ENCODE measurements at regions not wholly inside any gene's neighbourhood (a gene's known extent, or its start where the extent isn't known, plus 50 kb on each side); places are given as distances from the start of the nearest gene placed in this dataset.

DNA sequence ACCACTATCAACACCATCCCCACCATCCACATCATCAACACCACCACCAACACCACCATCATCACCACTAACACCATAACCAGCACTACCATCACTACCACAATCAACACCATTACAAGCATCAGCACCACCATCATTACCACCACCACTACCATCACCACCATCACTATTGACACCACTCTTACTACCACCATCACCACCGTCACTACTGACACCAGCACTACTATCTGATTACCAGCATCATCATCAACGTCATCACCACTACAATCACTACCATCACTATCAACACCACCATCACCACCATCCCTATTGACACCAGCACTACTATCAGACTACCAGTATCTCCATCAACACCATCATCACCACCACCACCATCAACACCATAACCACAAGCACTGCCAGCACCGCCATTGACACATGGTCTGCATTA, 106.1 kb upstream of the RUNX3 start:
- no peak for DNase-seq (ENCODE audit: low read depth, low spot score)

DNA sequence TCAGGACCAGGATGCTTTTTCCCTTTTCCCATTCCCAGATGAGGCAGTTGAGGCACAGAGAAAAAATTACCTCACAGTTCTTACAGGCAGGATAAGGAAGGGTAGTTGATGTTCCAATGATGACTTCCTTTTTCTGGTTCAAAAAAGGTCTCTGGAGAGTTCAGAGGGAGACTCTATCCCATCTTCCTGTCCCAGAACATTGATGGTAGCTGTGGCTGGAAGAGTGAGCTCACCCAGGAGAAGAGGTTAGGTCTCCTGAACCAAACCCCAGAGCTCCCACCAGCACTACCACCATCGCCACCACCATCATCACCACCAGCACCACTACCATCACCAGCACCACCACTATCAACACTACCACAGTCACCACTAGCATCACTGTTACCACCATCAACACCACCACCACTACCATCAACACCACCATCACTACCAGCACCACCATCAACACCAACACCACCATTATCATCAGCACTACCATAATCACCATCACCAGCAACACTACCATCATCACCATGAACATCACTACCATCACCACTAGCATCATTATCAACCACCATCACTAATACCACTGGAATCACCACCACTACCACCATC, 105.5 kb upstream of the RUNX3 start:
- no peak for DNase-seq (ENCODE audit: low read depth, low spot score)

DNA sequence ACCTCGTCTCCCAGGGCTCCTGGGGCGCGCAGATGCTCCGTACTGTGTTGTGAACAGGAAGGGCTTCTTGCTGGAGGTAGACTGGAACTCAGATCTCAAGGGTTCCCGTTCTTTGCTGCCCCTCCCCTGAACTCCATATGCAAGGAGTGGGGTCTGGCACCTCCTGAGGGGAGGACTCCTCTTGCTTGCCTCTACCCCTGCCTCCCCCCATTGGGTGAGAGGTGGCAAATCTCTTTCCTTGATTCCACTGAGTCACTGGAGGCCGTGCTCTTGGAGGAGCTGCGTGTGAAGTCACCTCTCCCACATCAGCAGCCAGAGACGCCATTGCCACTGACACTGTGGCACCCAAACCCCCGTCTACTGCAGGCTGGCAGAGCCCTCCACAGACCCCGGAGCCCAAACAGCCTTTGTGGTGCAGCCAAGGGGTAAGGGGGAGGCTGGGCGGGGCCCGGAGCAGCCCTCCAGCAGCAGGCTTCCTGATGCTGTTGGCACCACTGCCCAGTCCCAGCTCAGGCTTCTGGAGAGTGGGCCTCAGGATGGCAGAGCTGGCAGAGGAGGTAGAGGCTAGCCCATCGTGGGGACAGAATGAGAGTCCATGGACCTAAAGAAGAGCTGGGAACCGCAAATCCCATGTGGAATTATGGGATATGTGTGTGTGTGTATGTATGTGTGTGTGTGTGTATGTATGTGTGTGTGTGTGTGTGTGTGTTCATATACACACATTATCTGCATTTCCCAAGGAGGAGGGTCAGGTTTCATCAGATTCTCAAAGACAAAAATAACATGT, 104.9 kb upstream of the RUNX3 start:
- DNase-seq (ENCODE audit: low read depth, low spot score) = no peak

DNA sequence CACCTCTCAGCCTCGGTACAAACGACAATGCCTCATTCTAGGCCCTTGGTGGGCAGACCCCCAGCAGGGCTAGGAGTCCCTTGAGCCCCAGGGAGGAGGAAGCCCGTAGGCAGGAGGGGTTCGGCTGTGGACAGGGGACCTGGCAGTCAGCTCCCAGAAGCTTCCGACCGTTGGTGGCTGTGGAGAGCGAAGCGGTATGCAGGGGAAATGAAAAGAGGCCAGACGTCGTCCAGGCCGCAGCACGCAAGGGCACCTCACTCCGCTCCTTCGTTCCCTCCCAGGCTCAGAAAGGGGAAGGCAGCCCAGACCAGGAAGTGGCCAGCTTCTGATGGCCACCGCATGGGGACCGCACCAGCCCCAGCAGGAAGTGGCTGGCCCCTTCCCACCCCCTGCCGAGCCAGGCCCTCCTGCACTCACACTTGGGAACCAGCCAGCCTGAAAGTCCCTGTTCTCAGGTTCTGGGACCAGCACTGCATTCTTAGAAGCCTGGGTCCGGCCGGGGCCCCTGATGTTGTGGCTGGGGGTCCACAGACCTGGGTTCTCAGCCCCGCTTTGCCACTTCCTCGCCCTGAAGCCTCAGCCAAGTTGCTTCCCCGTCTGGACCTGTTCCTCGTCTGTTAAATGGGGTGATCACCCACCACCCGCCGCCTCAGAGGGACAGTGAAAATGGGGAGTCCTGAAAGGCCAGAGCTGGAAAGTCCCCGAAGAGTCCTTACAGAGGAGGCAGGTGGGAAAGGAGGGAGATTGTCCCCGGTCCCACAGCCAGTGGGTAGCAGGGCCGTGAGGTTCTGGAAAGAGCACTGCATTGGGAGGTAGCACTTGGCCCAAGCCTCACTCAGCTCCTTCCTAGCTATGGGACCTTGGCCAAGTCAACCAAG, 104.0 kb upstream of the RUNX3 start:
- no peak for DNase-seq (ENCODE audit: low read depth, low spot score)

DNA sequence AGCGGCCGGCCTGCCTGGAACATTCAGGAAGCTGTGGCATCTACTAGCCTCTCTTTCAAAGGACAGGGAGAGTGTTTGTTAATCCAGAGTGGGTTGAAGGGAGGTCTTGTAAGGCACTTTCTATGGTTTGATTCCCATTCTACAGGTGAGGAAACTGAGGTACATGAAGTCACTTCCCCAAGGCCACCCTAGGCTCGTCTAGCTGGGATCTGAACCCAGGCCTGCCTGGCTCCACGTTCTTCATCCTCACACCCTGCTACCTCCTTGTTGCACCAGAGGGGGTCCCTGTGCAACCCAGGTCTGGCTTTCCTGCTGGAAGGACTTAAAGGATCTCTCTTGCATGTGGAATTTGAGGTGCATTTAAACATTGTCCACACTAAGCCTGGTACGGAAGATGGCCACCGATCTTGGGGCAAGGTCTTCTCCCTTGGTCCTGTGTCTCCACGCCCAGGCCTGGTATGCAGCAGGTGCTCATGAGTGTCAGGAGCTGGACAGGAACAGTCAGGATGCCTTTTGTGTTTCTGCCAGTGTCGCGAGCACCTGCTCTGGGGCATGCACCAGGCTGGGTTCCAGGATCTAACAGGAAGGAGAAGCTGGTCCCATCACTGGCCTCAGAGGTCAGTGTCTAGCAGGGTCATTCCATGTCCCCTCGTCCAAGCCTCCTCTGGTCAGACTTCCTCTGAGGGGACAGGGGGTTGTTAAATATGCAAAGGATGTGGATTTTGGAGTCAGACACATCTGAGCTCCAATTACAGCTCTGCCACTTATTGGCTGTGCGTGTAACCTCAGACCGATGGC, 103.2 kb upstream of the RUNX3 start:
- no peak for DNase-seq (ENCODE audit: low read depth, low spot score)

DNA sequence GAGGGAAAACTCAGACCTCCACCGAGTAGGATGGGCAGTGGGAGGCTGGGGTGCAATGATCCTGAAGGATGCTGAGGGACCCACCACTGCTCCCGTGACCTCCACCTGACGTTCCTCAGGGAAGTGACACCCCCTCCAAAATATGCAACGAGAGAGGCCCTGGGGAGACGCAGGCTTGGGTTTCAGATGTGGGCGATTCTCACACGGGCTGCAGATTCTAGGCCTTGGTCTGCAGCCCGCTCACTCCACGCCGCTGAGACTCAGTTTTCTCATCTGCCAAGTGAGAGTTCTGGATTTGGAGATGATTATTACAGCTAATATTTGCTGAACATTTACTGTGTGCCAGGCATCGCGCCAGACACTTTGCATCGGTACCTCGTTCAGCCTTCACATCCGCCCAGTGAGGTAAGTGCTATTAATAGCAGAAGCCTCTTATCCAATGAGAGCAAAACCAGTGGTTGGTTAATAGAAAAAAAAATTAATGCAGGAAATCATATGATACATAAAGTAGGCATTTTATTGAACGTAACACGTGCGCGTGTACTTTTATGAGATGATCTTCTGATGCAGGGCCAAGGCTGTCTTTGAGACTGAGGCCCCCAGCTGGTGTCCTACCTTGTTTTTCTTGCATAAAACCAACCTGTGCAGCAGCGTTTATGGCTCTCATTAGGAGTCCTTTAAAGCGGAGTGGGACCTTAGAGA, 102.0 kb upstream of the RUNX3 start:
- DNase-seq (ENCODE audit: low read depth, low spot score) = no peak

DNA sequence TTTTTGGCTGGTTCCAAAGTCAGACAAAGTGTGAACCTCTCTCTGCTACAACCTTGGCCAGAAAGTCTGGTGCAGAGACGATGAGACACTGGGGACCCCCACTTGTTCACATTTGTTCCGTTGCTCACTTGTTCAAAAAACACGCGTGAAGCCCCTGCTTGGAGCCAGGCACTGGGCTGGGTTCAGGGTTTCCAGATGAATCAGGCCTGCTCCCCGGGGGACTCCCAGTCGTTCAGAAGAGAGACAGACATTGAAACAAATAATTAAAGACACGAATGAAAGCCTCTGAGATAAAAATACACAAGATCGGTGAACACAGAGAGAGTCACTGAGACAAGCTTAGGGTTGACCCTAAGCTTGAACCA, 101.5 kb upstream of the RUNX3 start:
- no peak for DNase-seq (ENCODE audit: low read depth, low spot score)

DNA sequence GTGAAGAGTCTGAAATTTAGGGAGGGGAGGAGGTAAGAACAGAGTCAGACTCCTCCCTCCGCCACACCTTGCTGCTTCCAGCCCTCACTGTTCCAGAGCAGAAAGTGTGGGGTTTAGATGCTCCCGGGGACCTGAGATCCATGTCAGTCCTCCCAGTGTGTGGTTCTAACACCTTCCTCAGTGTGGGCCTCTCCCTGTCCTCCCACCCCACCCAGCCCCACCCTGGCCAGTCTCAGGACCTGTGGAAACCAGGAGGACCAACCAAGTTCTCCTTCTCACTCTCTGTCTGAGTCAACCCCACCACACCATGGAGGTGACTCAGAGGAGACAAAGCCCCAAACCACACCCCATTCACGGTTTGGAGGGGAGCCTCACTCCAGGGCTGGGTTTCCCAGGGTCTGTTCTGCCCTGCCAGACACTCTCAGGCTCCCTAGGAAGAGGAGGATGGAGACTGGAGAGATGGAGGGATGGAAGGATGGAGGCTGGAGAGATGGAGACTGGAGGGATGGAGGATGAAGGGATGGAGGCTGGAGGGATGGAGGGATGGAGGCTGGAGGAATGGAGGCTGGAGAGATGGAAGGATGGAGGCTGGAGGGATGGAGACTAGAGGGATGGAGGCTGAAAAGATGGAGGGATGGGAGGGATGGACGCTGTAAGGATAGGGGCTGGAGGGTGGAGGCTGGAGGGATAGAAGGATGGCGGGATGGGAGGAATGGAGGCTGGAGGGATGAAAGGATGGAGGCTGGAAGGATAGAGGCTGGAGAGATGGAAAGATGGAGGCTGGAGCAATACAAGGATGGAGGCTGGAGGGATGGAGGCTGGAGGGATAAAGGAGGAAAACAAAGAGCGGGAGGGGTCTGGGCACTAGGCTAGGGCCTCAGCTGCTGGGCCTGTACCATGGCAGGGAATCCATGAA, 100.9 kb upstream of the RUNX3 start:
- no peak for DNase-seq (ENCODE audit: low read depth, low spot score)

DNA sequence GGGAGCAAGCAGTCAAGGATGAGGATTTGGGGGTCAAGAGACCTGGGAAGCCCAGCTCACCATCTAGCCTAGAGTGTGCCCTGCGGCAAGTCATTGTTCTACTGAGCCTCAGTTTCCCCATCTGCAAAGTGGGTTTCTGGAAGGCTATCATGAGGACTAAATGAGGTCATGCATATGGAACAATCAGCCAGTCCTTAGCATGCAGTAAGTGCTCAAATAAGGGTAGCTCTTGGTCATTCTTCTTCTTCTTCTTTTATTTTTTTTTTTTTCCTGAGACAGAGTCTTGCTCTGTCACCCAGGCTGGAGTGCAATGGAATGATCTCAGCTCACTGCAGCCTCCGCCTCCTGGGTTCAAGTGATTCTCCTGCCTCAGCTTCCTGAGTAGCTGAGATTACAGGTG, 99.9 kb upstream of the RUNX3 start:
- no peak for DNase-seq (ENCODE audit: low read depth, low spot score)

DNA sequence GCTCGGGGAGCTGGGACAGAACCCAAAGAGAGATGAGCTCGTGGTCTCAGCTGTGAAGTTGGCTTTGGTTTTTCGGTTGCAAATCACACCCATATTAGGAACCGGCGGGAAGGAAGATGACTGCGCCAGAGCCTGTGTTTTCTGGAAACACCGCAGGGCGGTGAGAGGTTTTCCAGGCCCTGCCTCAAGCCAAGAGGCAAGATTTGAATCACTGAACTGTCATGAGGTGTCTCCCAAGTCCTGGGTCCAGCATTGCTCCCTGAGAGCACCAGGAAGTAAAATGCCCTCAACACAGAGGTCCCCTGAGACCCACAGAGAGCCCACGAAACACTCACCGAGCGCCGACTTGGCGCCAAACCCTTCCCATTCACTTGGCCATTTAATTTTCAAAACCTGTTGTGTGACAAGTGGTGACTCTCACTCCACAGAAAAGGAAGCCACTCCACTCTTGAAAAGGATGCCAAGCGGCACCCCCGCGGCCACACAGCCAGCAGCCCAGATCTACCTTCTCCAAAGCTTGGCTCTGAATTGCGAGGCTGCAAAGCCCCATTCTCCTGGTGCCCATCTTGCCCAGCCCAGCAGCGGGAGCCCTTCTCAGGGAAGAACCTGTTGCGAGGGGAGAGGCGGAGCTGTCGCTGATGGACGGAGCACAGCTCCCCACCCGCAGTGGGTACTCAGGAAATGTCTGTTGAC, 99.0 kb upstream of the RUNX3 start:
- no peak for DNase-seq (ENCODE audit: low read depth, low spot score)

DNA sequence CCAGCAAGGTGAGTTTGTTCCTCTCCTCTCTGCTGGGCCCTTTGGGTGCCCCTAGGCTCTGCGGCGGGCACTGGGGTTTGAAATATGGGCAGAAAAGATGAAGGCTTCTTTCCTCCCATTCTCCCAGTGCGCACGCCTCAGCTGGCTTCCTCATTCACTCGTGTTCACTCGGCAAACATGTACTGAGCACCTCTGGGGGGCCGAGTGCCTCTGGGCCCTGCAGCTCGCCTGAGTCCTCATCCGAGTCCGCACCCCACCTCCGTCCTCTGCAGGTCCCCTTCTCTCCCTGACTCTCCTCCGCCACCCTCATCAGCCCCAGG, 98.5 kb upstream of the RUNX3 start:
- no peak for DNase-seq (ENCODE audit: low read depth, low spot score)

DNA sequence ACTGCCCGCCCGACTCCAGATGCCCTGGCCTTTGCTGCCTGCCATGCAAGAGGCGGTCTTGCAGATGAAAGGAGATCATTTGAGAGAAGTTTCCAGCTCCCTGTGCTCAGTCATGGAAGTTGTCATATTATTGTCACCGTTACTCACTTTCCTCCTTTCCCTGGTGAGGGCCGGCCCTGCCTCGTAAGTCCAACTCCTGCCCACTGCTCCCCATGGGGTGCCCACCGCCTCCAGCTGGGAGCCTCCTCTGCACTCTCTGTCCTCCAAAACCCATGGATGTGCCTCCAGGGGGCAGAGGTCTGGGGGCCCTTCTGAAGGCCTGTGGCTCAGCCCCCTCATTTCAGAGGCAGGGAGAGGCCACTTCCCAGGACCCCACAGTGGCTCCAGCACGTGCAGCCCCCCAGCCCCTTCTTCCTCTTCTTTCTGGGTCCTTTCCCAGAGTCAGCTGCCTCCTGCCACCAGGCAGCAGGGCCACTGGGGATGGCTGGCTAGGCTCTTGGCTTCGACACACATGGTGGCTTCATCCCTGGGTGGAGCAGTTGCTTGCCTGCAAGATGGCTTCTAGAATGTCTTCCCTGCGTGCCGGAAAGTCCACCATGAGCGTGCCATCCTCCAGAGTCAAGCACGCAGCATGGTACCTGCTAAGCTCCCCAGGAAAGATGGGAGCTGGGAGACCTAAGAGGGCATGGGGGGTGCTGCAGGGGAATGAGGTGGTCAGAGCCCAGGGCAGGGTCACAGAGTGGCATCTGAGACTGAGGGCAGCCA, 97.9 kb upstream of the RUNX3 start:
- DNase-seq (ENCODE audit: low read depth, low spot score) = no peak

DNA sequence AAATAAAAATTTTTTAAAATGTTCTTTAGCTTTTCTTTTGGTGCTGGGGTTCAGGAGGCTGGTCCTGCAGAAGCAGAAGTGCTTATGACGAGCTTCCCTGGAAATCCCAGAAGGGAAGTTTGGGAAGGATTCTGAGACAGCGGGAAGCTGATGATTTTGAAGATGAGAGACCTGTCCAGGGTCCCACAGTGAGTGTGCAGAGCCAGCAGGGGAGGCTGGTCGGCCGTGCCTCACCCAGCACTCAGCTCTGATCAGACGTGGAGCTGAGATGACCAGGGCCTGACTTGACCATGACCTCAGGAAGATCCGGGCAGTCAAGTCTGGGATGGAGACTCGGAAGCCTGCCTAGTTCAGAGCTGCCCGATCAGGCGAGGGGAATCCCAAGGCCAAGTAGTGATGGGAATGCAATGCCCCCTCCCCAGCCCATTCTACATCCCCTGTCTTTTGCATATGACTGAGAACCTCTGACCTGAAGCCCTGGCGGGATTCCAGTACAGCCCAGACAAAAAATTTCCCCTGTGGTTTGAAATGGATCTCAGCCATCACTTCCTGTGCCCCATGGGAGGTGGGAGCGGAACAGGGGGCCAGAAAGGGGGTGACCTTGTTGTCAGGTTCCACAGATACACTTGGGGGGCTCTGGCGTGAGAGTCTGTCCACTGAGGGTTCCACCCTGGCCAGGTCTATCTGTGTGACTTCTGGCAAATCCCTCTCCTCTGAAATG, 96.8 kb upstream of the RUNX3 start:
- DNase-seq (ENCODE audit: low read depth, low spot score) = no peak

DNA sequence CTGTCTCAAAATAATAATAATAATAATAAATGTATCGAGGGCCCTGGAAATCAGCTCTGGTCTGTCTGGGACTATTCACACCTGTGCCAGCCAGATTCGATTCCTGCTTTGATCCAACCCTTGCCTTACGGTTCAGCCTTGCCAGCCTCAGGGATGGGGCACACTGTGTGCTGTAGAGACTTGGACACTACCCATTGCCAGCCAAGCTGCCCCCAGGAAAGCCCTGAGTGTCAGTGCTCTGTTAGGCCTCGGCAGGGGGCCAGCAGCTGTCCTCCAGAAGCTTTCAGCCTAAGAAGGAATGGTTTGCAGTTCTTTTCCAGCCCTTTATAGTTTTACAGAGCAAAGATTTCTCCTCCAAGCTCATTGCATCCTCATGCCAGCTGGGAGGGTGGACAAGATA, 96.2 kb upstream of the RUNX3 start:
- no peak for DNase-seq (ENCODE audit: low read depth, low spot score)

DNA sequence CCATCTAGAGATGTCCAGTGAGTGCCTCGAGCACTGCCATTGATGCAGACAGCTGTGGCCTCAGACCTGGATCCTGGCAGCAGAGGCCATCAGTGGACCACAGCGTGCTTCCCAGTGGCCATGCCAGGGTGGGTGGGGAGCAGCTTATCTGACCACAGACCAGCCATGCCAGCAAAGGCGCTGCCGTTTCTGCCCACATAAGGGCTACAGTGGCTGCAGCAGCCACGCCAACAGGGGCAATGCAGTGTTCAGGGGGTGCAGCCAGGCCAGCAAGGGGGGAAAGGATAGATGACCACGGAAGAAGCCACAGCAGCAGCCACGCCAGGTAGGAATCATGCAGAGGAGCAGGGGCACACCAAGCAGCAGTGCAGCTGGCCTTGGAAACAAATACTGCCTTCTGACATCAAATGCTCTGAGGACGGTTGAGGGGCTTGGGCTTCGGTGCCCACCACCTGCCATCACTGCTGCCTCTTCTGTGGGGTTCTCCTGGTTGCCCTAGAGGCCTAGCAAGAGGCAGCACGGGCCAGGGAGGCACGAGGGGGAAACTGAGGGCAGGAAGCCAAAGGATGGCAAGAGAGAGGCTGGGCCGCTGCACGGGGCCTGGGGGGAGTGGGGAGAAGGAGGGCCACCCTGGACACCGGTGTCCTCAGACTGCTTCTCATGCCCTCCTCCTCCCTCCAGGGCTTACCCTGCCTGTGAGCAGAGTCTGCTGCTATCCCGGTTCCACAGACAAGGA, 94.7 kb upstream of the RUNX3 start:
- DNase-seq (ENCODE audit: low read depth, low spot score) = no peak

DNA sequence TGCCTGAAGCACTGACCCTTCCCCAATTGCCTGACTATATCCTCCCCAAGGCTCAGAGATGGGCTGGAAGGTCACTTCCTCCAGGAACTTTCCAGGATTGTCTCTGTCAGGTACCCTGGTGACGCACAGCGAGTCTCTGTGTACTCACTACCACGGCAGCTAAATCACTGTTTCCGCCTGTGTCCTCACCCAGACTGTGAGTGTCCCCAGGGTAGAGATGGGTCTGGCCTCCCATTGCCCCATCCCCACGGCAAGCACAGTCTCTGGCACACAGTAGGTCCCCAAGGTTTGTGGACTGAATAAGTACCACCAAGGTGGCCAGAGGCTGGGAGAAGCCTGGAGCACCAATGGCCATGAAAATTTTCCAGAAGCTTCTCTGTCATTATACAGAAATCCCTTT, 93.8 kb upstream of the RUNX3 start:
- no peak for DNase-seq (ENCODE audit: low read depth, low spot score)

DNA sequence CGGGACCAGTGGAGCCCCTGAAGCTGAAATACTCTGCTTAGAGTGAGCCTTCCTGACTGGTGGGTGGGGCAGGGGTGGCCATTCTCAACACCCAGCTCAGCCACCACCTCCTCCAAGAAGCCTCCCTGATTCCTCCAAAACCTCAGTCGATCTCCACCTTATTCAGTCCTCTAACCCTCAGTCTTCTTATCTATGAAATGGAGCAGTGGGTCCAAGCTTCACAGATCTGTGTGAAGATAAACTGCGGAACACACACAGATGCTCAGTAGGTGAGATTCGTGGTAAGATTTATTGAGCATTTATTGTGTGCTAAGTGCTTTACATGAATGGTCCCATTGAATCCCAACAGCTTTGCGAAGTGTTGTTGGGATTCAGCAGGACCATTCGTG, 93.1 kb upstream of the RUNX3 start:
- DNase-seq (ENCODE audit: low read depth, low spot score) = no peak
